ENCODE measurements at regions not wholly inside any gene's neighbourhood (a gene's known extent, or its start where the extent isn't known, plus 50 kb on each side); places are given as distances from the start of the nearest gene placed in this dataset.

DNA sequence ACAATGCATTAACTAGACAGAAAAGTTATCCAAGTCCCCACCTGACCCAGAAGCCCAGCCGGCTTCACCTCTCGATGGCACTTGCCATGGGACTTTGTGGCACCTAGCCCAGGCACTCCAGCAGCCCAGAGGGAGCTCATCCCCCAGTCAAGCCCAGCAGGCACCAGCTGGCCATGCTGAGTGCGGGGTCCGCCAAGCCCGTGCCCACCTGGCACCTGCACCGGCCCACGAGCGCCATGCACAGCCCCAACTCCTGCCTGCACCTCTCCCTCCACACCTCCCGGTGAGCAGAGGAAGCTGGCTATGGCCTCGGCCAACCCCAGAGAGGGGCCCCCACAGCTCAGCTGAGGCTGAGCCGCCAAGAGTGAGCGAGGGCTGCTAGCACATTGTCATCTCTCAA lies 1759.1 kb downstream of the OLFM4 start:
- H2AK5ac ChIP-seq (ENCODE audit: low read depth, low read length): no peak overlapping the region
- H2BK20ac ChIP-seq (ENCODE audit: low read length): no peak overlapping the region; the same call in 1 of the 2 replicates
- H3K27ac ChIP-seq (ENCODE audit: low read depth, low read length): no peak overlapping the region
- H4K8ac ChIP-seq (ENCODE audit: extremely low read depth, insufficient read depth, low read length): no peak overlapping the region
- H3K27me3 ChIP-seq (replicated peaks in 1 of 4; ENCODE audit: control insufficient read depth in 3 of 4, extremely low read depth in 1 of 4, insufficient read depth in 3 of 4, low read length in 3 of 4): no peaks in the 10 kb centered on the region
- TF ChIP-seq CBX8 (IDR thresholded peaks at IDR 0.05; ENCODE audit: borderline replicate concordance, low read depth, low read length) (no peak), CEBPB (IDR thresholded peaks at IDR 0.05; ENCODE audit: low read depth, low read length) (no peak), BRCA1 (IDR thresholded peaks at IDR 0.05; ENCODE audit: low read depth, low read length) (no peak), HDAC2 (IDR thresholded peaks at IDR 0.05; ENCODE audit: borderline replicate concordance in 1 of 2, low read depth in 2 of 2, low read length in 2 of 2) (no peak)
- H3K23ac ChIP-seq (ENCODE audit: insufficient read length): no peak overlapping the region
- H3K4me3 ChIP-seq (ENCODE audit: extremely low read depth in 1 of 4, insufficient read depth in 2 of 4, low read depth in 3 of 4, low read length in 4 of 4): no peak overlapping the region
- DNase-seq (ENCODE audit: low read depth in 1 of 2, low spot score in 2 of 2) (no peak), FAIRE-seq (no peak)
- WGBS, 2 experiments (ENCODE audit: extremely low coverage in 1 of 2, insufficient coverage in 1 of 2, insufficient read length in 1 of 2, insufficient replicate concordance in 2 of 2, low coverage in 1 of 2, low lambda C conversion rate in 2 of 2, missing lambda C conversion rate in 1 of 2): 94% methylated on average over 10 of the region's 12 CpGs; no CpG with 5 or more reads in 1 of the 2 experiments
- no peaks in the 10 kb centered on the region for H3K23me2 ChIP-seq (ENCODE audit: low read depth, low read length)
- H2BK5ac ChIP-seq (ENCODE audit: low read depth, low read length): no peak overlapping the region
- peaks cover 0 to 4% of the 10 kb centered on the region in 2 experiments; a peak in 1 of 4 replicates for H3K9me3 ChIP-seq (ENCODE audit: insufficient read depth in 2 of 2, low read depth in 1 of 2, low read length in 1 of 2)
- H2BK15ac ChIP-seq (ENCODE audit: low read length): no peak overlapping the region
- no peaks in the 10 kb centered on the region for H3K79me2 ChIP-seq (ENCODE audit: control insufficient read depth in 1 of 2, insufficient read depth in 2 of 2, low read length in 2 of 2)
- no peak overlapping the region for H3K4me2 ChIP-seq (ENCODE audit: insufficient read depth in 1 of 2, low read depth in 2 of 2, low read length in 2 of 2)
- H2BK120ac ChIP-seq (replicated peaks; ENCODE audit: low read depth, low read length): no peak overlapping the region
- POLR2A ChIA-PET (ENCODE audit: partially characterized antibody): no interaction called here
- CTCF ChIA-PET (ENCODE audit: partially characterized antibody): interaction anchor here (0.6 to 1.3 kb wide), 2 partner anchors 298 to 457 kb away, joined by 3 read pairs; no protein-coding TSS in a partner anchor
- no peak overlapping the region for H4K5ac ChIP-seq (ENCODE audit: insufficient read length, low read depth, low read length)
- H3K9ac ChIP-seq (replicated peaks in 1 of 4; ENCODE audit: extremely low read depth in 1 of 4, low read depth in 3 of 4, low read length in 3 of 4): no peak overlapping the region
- H3K56ac ChIP-seq (replicated peaks; ENCODE audit: insufficient read length, low read depth, low read length): no peak overlapping the region
- no peaks in the 10 kb centered on the region for H3K4me1 ChIP-seq (replicated peaks in 1 of 4; ENCODE audit: control insufficient read depth in 3 of 4, insufficient read depth in 4 of 4, low read length in 3 of 4)
- 0 out of 8 replicates have a peak, but pooled peaks cover 0 to 2% (median 0%) of the 10 kb centered on the region in 4 experiments for H3K36me3 ChIP-seq (ENCODE audit: control insufficient read depth in 2 of 4, insufficient read depth in 4 of 4, low read length in 3 of 4)
- H3K14ac ChIP-seq (ENCODE audit: insufficient read length): no peak overlapping the region
- H2AFZ ChIP-seq (ENCODE audit: low read length): no peak overlapping the region
- H2BK12ac ChIP-seq (ENCODE audit: low read depth, low read length): no peak overlapping the region
- H3K79me1 ChIP-seq (ENCODE audit: low read depth, low read length): no peaks in the 10 kb centered on the region
- no peaks in the 10 kb centered on the region for H4K20me1 ChIP-seq (replicated peaks in 1 of 2; ENCODE audit: control insufficient read depth in 1 of 2, insufficient read depth in 2 of 2, low read length in 2 of 2)
- H3K4ac ChIP-seq (replicated peaks; ENCODE audit: insufficient read length, low read depth, low read length): no peak overlapping the region
- no peak overlapping the region for H3K18ac ChIP-seq (ENCODE audit: extremely low read depth, low read length)
- no peak overlapping the region for H4K91ac ChIP-seq (replicated peaks; ENCODE audit: insufficient read length, low read length)

All from H1 (cell line).